UCSD-AML1 (cell line): ENCODE measurements at regions not wholly inside any gene's neighbourhood (a gene's known extent, or its start where the extent isn't known, plus 50 kb on each side); places are given as distances from the start of the nearest gene placed in this dataset.

ENCODE experiments used
- DNase-seq: peaks from one replicate; lab custom pipeline; 2025; ENCODE audit not compliant: unreplicated experiment; lab: John Stamatoyannopoulos, UW

DNA sequence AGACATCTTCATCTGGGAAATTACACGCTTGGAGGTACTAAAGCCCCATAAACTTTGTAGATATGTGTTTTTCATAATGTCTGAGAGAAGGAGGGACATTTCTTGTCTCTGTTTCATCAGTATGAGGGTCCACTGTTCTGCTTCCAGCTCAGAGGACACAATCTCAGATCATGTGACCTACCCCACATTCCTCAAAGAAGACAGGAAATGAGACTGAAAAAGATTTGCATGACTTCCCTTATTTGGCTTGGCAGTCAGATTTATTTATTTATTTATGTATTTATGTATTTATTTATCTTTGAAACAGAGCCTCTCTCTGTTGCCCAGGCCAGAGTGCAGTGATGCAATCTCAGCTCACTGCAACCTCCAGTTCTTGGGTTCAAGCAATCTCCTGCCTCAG is 463.7 kb upstream of the RGPD4 start:
- DNase-seq, result no peak

- no peak for DNase-seq
These were observed 462.9 kb upstream of the RGPD4 start for GRCh38 chr2:107363806-107364205.

- DNase-seq, result no peak
These were observed 462.2 kb upstream of the RGPD4 start for GRCh38 chr2:107364361-107364950.

DNA sequence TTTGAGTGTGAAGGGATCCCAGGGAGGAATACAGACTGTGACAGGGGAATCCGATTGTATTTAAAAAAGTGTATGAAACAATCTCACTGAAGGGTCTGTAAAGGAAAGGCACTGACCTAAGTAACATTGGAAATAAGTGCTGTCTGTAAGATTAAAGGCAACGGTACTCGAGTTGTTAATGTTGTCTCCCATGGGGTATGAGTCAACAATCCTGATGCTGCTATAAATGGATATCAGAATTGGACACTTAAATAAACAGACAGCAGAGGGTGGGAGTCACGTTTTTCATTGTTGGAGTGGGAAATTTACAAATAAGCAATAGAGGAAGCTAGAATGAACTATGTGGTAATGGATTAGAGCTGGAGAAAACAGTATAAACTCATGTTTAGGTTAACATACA is 452.4 kb upstream of the RGPD4 start:
- DNase-seq, result no peak

- no peak for DNase-seq
These were observed 449.8 kb upstream of the RGPD4 start for GRCh38 chr2:107376909-107377308.

GRCh38 chr2:107380912-107381311 is 445.8 kb upstream of the RGPD4 start:
- DNase-seq, result no peak

- DNase-seq, result no peak
These were observed 443.0 kb upstream of the RGPD4 start for GRCh38 chr2:107383691-107384090.

- DNase-seq, result no peak
These were observed 442.3 kb upstream of the RGPD4 start for GRCh38 chr2:107384422-107384821.

DNA sequence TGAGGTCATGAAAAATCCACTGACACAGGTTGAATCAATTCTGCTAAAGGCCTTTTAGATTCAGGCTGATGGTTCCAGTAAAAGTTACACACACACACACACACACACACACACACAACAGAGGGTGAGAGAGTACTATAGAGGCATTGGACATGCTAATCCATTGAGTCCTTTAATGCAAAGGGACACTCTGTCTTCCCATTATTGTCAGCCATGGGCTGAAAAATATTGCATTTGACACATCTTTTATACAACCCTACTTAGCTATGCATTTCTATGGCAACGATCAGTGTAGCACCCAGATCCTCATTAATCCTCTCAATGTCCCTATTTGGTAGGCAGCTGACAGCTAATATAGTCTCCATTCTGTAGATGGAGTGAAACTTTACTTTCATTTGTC is 440.8 kb upstream of the RGPD4 start:
- no peak for DNase-seq

- no peak for DNase-seq
These were observed 434.4 kb upstream of the RGPD4 start for GRCh38 chr2:107392241-107392704.

GRCh38 chr2:107393516-107393915 is 433.2 kb upstream of the RGPD4 start:
- DNase-seq, result no peak

GRCh38 chr2:107398683-107399082 is 428.0 kb upstream of the RGPD4 start:
- no peak for DNase-seq

GRCh38 chr2:107402330-107402729 is 424.4 kb upstream of the RGPD4 start:
- DNase-seq, result peak; percentile 12

- DNase-seq, result no peak
These were observed 421.4 kb upstream of the RGPD4 start for GRCh38 chr2:107405261-107405660.

DNA sequence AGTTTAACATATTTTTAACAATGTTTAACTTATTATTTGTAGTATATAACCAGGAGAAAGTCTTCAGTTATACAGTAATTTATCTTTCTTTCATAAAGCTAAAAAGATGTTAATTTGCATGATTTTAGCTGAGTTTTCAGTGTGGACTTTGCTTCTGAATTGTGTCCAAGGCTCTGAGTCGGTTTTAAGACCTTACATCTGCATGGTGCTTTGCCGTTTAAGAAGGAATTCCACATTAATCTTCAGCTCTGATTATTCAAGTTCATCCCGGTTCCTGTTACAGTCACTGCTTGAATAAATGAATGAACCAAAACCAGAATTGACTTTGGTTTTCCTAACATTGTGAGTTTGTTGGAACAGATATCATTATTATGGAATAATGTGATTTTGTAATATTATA is 419.7 kb upstream of the RGPD4 start:
- DNase-seq, result no peak

DNA sequence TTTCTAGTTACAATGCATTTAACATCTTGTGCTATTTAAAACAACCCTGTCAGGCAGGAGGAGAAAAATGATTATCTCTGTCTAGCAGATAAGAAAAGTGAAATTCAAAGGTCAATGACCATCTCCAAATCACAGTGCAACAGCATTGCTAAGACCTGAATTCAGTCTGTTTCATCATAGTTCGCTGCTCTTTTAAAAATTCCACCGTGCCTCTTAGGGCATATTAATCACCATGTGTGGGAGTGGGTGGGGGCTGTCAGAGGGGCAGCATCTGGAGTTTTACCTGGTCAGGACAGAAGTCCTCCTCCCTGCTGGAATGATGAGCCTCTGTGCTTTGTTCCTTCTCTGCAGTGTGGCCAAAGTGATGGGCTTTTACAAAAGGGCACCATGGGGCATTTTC is 418.7 kb upstream of the RGPD4 start:
- no peak for DNase-seq

- no peak for DNase-seq
These were observed 415.4 kb upstream of the RGPD4 start for GRCh38 chr2:107411267-107411666.

- DNase-seq, result no peak
These were observed 414.3 kb upstream of the RGPD4 start for GRCh38 chr2:107412209-107412904.

DNA sequence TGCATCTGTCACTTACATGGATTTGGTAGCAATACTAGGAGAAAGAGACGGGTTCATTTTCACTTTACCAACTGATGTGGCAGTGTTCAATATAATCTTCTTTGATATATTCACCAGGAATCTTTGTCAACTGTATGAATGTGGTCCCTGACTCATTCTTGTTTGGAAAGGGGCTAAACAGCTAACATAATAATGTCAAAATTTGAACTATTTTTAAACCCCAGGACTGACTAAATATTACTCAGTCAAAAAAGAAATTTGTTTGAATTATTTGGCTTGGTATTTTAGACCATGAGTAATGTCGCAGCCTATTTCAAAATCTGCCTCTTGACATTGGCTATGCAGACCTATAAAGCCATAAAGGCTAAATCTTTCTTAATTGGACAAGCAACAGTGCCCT is 413.7 kb upstream of the RGPD4 start:
- DNase-seq, result no peak

- no peak for DNase-seq
These were observed 412.3 kb upstream of the RGPD4 start for GRCh38 chr2:107414376-107414775.

- DNase-seq, result no peak
These were observed 408.0 kb upstream of the RGPD4 start for GRCh38 chr2:107418708-107419107.

- DNase-seq, result no peak
These were observed 407.5 kb upstream of the RGPD4 start for GRCh38 chr2:107419191-107419590.

DNA sequence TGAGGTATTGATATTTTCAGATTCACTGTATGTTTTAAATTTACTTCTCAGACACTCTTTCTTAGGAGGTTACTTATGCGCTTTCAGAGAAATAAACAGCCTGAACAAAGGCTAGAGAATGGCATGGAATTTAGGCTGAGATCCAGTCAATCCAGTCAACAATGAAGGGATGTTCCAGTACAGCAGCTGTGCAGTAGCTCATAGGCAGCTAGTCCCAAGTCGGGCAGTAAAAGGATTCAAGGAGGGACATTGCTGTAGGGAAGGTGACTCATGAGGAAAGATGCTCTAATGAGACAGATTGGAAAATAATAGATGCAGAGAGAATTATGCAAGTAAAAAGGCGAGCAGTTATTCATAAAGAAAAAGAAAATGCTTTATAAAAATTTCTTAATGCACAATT is 397.9 kb upstream of the RGPD4 start:
- no peak for DNase-seq
